ENCODE measurements at regions not wholly inside any gene's neighbourhood (a gene's known extent, or its start where the extent isn't known, plus 50 kb on each side); places are given as distances from the start of the nearest gene placed in this dataset.

DNA sequence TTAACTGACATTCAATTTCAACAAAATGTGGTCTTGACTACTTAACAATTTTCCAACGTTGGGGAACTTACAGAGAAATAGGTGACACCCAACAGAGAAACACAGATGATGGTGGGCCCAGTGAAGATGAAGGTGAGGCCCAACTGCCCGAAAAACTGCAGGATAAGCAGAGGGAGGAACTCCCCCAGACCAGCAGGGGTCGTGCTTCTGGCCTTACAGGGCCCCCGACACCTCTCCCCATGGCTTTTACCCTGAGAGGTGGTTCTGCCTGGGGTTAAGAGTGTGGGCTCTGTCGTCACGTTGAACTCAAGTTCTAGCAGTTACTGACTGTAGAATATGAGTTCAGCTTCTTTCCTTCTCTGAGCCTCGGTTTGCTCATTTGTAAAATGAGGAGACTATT is 119.5 kb upstream of the SMIM21 start (continued):
- TF ChIP-seq, protein P1, sequence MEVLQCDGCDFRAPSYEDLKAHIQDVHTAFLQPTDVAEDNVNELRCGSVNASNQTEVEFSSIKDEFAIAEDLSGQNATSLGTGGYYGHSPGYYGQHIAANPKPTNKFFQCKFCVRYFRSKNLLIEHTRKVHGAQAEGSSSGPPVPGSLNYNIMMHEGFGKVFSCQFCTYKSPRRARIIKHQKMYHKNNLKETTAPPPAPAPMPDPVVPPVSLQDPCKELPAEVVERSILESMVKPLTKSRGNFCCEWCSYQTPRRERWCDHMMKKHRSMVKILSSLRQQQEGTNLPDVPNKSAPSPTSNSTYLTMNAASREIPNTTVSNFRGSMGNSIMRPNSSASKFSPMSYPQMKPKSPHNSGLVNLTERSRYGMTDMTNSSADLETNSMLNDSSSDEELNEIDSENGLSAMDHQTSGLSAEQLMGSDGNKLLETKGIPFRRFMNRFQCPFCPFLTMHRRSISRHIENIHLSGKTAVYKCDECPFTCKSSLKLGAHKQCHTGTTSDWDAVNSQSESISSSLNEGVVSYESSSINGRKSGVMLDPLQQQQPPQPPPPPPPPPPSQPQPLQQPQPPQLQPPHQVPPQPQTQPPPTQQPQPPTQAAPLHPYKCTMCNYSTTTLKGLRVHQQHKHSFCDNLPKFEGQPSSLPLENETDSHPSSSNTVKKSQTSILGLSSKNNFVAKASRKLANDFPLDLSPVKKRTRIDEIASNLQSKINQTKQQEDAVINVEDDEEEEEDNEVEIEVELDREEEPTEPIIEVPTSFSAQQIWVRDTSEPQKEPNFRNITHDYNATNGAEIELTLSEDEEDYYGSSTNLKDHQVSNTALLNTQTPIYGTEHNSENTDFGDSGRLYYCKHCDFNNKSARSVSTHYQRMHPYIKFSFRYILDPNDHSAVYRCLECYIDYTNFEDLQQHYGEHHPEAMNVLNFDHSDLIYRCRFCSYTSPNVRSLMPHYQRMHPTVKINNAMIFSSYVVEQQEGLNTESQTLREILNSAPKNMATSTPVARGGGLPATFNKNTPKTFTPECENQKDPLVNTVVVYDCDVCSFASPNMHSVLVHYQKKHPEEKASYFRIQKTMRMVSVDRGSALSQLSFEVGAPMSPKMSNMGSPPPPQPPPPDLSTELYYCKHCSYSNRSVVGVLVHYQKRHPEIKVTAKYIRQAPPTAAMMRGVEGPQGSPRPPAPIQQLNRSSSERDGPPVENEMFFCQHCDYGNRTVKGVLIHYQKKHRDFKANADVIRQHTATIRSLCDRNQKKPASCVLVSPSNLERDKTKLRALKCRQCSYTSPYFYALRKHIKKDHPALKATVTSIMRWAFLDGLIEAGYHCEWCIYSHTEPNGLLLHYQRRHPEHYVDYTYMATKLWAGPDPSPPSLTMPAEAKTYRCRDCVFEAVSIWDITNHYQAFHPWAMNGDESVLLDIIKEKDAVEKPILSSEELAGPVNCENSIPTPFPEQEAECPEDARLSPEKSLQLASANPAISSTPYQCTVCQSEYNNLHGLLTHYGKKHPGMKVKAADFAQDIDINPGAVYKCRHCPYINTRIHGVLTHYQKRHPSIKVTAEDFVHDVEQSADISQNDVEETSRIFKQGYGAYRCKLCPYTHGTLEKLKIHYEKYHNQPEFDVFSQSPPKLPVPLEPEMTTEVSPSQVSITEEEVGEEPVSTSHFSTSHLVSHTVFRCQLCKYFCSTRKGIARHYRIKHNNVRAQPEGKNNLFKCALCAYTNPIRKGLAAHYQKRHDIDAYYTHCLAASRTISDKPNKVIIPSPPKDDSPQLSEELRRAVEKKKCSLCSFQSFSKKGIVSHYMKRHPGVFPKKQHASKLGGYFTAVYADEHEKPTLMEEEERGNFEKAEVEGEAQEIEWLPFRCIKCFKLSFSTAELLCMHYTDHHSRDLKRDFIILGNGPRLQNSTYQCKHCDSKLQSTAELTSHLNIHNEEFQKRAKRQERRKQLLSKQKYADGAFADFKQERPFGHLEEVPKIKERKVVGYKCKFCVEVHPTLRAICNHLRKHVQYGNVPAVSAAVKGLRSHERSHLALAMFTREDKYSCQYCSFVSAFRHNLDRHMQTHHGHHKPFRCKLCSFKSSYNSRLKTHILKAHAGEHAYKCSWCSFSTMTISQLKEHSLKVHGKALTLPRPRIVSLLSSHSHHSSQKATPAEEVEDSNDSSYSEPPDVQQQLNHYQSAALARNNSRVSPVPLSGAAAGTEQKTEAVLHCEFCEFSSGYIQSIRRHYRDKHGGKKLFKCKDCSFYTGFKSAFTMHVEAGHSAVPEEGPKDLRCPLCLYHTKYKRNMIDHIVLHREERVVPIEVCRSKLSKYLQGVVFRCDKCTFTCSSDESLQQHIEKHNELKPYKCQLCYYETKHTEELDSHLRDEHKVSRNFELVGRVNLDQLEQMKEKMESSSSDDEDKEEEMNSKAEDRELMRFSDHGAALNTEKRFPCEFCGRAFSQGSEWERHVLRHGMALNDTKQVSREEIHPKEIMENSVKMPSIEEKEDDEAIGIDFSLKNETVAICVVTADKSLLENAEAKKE (CRISPR knock-in tag; IDR thresholded peaks at IDR 0.05) = no peak
- TF ChIP-seq, protein P2, sequence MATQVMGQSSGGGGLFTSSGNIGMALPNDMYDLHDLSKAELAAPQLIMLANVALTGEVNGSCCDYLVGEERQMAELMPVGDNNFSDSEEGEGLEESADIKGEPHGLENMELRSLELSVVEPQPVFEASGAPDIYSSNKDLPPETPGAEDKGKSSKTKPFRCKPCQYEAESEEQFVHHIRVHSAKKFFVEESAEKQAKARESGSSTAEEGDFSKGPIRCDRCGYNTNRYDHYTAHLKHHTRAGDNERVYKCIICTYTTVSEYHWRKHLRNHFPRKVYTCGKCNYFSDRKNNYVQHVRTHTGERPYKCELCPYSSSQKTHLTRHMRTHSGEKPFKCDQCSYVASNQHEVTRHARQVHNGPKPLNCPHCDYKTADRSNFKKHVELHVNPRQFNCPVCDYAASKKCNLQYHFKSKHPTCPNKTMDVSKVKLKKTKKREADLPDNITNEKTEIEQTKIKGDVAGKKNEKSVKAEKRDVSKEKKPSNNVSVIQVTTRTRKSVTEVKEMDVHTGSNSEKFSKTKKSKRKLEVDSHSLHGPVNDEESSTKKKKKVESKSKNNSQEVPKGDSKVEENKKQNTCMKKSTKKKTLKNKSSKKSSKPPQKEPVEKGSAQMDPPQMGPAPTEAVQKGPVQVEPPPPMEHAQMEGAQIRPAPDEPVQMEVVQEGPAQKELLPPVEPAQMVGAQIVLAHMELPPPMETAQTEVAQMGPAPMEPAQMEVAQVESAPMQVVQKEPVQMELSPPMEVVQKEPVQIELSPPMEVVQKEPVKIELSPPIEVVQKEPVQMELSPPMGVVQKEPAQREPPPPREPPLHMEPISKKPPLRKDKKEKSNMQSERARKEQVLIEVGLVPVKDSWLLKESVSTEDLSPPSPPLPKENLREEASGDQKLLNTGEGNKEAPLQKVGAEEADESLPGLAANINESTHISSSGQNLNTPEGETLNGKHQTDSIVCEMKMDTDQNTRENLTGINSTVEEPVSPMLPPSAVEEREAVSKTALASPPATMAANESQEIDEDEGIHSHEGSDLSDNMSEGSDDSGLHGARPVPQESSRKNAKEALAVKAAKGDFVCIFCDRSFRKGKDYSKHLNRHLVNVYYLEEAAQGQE (IDR thresholded peaks at IDR 0.05; ENCODE audit: unreplicated experiment) = no peak

DNA sequence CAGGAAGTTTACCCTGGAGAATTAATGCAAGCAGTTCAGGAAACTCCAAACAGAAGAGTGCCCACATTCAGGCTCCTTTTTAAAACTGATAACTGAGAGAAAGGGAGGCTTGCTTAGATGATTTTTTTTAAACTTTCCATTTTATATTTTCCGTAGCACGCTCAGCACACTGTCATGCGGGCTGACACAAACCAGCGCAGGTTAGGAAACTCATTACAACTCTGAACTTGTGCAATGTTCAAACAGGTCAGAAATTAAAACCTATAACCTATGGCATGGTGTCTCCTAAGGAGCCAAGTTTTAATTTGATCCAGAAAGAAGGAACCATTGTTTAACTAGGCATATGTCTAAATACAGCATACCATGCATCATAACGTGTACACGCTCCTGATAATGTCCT is 117.7 kb upstream of the SMIM21 start:
- no peak overlapping the region for H3K4me3 ChIP-seq
- Mint-ChIP-seq H3K27ac (no peak overlapping the region), H3K4me1 (peaks cover 9% of the 10 kb centered on the region; the same call in 2 of the 3 replicates), H3K4me3 (no peak overlapping the region), H3K27me3 (ENCODE audit: insufficient read depth, low read depth, poor library complexity) (no peaks in the 10 kb centered on the region), H3K36me3 (ENCODE audit: low read depth) (peaks cover 4% of the 10 kb centered on the region; the same call in 1 of the 3 replicates), H3K9me3 (peaks cover 2% of the 10 kb centered on the region; the same call in 1 of the 3 replicates)
- H3K9me2 ChIP-seq (ENCODE audit: insufficient read depth) = 0 out of 2 replicates have a peak, but pooled peaks cover 3% of the 10 kb centered on the region
- no peaks in the 10 kb centered on the region for H3K27me3 ChIP-seq (ENCODE audit: insufficient read depth)
- ATAC-seq (no peak), DNase-seq (ENCODE audit: low spot score) (no peak)
- no peak overlapping the region for H3K27ac ChIP-seq (ENCODE audit: low read depth)
- no peaks in the 10 kb centered on the region for H3F3A ChIP-seq (replicated peaks; ENCODE audit: low read depth)
- TF ChIP-seq CREB1 (CRISPR knock-in tag; IDR thresholded peaks at IDR 0.05; ENCODE audit: low read depth) (no peak), EZH2phosphoT487 (IDR thresholded peaks at IDR 0.05; ENCODE audit: unreplicated experiment) (no peak), EZH2 (IDR thresholded peaks at IDR 0.05; ENCODE audit: low read depth, unreplicated experiment) (no peak), POLR2AphosphoS5 (IDR thresholded peaks at IDR 0.05; ENCODE audit: low read depth) (no peak), ZNF114 (CRISPR knock-in tag; IDR thresholded peaks at IDR 0.05) (no peak), JUNB (IDR thresholded peaks at IDR 0.05; ENCODE audit: unreplicated experiment) (no peak), NANOG (IDR thresholded peaks at IDR 0.05; ENCODE audit: borderline replicate concordance) (no peak), STAT1 (IDR thresholded peaks at IDR 0.05; ENCODE audit: unreplicated experiment) (no peak)
- TF ChIP-seq, protein P3, sequence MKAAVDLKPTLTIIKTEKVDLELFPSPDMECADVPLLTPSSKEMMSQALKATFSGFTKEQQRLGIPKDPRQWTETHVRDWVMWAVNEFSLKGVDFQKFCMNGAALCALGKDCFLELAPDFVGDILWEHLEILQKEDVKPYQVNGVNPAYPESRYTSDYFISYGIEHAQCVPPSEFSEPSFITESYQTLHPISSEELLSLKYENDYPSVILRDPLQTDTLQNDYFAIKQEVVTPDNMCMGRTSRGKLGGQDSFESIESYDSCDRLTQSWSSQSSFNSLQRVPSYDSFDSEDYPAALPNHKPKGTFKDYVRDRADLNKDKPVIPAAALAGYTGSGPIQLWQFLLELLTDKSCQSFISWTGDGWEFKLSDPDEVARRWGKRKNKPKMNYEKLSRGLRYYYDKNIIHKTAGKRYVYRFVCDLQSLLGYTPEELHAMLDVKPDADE (IDR thresholded peaks at IDR 0.05) = no peak
- TF ChIP-seq, protein P4, sequence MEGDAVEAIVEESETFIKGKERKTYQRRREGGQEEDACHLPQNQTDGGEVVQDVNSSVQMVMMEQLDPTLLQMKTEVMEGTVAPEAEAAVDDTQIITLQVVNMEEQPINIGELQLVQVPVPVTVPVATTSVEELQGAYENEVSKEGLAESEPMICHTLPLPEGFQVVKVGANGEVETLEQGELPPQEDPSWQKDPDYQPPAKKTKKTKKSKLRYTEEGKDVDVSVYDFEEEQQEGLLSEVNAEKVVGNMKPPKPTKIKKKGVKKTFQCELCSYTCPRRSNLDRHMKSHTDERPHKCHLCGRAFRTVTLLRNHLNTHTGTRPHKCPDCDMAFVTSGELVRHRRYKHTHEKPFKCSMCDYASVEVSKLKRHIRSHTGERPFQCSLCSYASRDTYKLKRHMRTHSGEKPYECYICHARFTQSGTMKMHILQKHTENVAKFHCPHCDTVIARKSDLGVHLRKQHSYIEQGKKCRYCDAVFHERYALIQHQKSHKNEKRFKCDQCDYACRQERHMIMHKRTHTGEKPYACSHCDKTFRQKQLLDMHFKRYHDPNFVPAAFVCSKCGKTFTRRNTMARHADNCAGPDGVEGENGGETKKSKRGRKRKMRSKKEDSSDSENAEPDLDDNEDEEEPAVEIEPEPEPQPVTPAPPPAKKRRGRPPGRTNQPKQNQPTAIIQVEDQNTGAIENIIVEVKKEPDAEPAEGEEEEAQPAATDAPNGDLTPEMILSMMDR (conservative IDR thresholded peaks at IDR 0.05; ENCODE audit: low read depth in 2 of 2) = no peak
- no peaks in the 10 kb centered on the region for H3K79me2 ChIP-seq (replicated peaks; ENCODE audit: insufficient read depth)
- no peaks in the 10 kb centered on the region for H3K36me3 ChIP-seq (ENCODE audit: insufficient read depth)
- no peak overlapping the region for H3K4me2 ChIP-seq
- no peaks in the 10 kb centered on the region for H3K4me1 ChIP-seq (ENCODE audit: insufficient read depth)
- H2AFZ ChIP-seq = no peak overlapping the region
- no peaks in the 10 kb centered on the region for H4K20me1 ChIP-seq (replicated peaks; ENCODE audit: insufficient read depth)

Data from GM23338 (cell line).